Bronchial epithelial cell (primary cell): ENCODE measurements at regions not wholly inside any gene's neighbourhood (a gene's known extent, or its start where the extent isn't known, plus 50 kb on each side); places are given as distances from the start of the nearest gene placed in this dataset.

Experiments
- DNase-seq: peaks from one replicate; pipeline ENCODE4 v3.0.0-alpha.2; 2010; ENCODE audit warnings: low read depth
- FAIRE-seq: peaks from 2 replicates; lab custom pipeline; 2011; peaks lifted over from hg19 to GRCh38; lab: Jason Lieb, UNC
- H3K27me3 ChIP-seq: 2 replicates; pipeline ENCODE4 v1.5.1; 2011; ENCODE audit warnings: low read length; ENCODE audit not compliant: control insufficient read depth, insufficient read depth
- H3K36me3 ChIP-seq: 2 replicates; pipeline ENCODE4 v1.5.1; 2011; ENCODE audit warnings: low read length; ENCODE audit not compliant: control insufficient read depth, insufficient read depth
- H3K4me3 ChIP-seq: 2 replicates; pipeline ENCODE4 v1.5.1; 2011; ENCODE audit warnings: mild to moderate bottlenecking, low read depth, low read length, control low read depth
- TF ChIP-seq, protein P1 (sequence below): IDR thresholded peaks from 2 replicates; pipeline ENCODE4 v1.5.1; 2011; ENCODE audit warnings: mild to moderate bottlenecking, moderate library complexity, low read length, control low read depth, inconsistent platforms; ENCODE audit not compliant: insufficient read depth, severe bottlenecking

DNA sequence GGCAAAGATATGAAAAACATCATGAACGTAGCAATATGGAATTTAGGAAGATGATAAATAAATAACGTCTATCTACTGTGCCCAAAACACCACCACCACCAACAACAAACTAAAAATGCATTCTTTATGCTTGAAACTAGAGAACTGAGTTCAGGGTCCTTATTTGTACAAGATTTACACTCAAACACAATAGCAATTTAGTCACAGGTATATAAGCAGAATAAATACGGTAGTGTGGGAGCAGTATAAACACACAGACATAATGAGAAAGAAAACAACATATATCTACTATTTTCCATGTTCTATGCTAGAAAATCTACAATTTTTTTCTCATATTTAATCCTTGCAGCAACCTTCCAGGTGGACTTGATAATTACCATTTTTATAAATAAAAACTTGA, 64.3 kb downstream of the ARL4A start:
- Histone ChIP-seq H3K4me3 (no peak overlapping the region), H3K27me3 (no peaks in the 10 kb centered on the region), H3K36me3 (no peaks in the 10 kb centered on the region)
- FAIRE-seq (no peak), DNase-seq (no peak)
- TF ChIP-seq, protein P1, sequence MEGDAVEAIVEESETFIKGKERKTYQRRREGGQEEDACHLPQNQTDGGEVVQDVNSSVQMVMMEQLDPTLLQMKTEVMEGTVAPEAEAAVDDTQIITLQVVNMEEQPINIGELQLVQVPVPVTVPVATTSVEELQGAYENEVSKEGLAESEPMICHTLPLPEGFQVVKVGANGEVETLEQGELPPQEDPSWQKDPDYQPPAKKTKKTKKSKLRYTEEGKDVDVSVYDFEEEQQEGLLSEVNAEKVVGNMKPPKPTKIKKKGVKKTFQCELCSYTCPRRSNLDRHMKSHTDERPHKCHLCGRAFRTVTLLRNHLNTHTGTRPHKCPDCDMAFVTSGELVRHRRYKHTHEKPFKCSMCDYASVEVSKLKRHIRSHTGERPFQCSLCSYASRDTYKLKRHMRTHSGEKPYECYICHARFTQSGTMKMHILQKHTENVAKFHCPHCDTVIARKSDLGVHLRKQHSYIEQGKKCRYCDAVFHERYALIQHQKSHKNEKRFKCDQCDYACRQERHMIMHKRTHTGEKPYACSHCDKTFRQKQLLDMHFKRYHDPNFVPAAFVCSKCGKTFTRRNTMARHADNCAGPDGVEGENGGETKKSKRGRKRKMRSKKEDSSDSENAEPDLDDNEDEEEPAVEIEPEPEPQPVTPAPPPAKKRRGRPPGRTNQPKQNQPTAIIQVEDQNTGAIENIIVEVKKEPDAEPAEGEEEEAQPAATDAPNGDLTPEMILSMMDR = no peak

DNA sequence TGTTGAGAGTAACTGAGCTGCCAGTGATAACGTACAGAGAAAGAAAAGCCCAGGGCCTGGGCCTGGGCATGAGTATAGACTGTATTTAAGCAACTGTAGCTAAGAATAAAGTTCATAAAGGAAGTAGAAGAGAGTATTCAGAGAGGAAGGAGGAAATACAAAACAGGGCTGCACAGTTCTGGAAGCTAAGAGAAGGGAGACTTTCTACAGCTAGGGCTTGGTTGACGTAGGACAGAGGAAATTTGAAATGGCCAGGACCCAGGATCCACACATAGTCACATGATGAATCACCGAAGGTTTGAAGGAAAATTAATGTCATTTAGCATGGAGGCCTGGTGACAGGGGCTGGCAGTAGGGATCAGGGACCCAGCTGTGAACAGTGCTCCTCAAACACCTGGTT, 66.7 kb downstream of the ARL4A start:
- no peak overlapping the region for H3K4me3 ChIP-seq
- TF ChIP-seq, protein P1 = no peak
- H3K27me3 ChIP-seq = no peaks in the 10 kb centered on the region
- DNase-seq (no peak), FAIRE-seq (no peak)
- no peaks in the 10 kb centered on the region for H3K36me3 ChIP-seq

DNA sequence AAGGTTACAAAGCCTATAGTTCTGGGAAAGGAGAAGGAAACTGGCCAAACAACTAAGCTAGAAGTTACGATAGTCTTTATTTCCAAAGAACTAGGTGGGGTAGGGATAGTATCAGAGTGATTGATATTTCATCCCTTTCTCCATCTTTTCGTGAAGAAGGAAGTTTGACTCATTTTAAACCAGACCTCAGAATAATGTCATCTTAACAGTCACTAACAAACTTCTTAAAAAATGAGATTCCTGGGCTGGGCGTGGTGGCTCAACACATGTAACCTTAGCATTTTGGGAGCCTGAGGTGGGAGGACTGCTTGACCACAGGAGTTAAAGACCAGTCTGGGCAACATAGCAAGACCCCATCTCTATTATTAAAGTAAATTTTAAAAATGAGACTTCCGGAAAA, 69.4 kb downstream of the ARL4A start:
- Histone ChIP-seq H3K4me3 (no peak overlapping the region), H3K36me3 (no peaks in the 10 kb centered on the region), H3K27me3 (no peaks in the 10 kb centered on the region)
- TF ChIP-seq, protein P1 = no peak
- DNase-seq (peak; percentile 40), FAIRE-seq (no peak)

DNA sequence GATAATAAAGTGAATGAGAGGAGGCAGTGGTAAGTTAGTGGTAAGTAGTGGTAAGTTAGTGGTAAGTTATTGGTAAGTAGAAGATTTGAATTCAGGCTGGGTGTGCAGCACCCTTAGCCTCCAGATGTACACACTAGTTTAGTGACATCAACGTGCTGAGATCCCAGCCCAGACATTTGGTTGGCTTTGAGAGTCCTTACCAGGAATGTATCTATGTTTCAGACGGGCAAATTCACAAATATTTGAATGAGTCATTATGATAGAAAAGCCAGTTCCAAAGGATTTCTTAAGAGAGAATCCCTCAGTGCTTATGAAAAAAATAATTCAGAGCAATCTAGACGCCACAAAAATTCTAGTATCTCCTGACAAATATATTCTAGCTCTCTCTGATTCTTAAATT, 70.0 kb downstream of the ARL4A start:
- Histone ChIP-seq H3K4me3 (no peak overlapping the region), H3K36me3 (no peaks in the 10 kb centered on the region), H3K27me3 (no peaks in the 10 kb centered on the region)
- DNase-seq = peak; percentile 66
- FAIRE-seq = no peak
- TF ChIP-seq, protein P1 = no peak

DNA sequence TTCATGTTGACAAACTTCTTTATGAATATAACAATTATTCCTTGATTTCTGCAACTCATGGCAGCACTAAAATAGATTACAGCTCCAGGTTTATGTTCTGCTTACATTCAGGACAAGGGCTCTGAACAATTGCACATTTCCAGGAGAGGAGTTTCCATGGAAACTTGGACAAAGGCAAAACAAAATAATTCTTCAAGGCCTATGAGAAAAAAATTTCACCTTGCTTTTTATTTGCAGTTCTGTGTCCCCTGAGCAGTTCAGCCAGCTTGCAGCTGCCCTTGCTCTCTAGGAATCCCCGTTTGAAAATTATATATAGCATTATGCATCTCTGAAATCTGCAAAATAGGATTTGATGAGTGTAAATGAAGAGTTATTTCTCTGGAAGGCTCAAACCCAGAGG, 71.7 kb downstream of the ARL4A start:
- Histone ChIP-seq H3K36me3 (no peaks in the 10 kb centered on the region), H3K27me3 (no peaks in the 10 kb centered on the region), H3K4me3 (no peak overlapping the region)
- TF ChIP-seq, protein P1 = no peak
- FAIRE-seq = no peak
- no peak for DNase-seq

DNA sequence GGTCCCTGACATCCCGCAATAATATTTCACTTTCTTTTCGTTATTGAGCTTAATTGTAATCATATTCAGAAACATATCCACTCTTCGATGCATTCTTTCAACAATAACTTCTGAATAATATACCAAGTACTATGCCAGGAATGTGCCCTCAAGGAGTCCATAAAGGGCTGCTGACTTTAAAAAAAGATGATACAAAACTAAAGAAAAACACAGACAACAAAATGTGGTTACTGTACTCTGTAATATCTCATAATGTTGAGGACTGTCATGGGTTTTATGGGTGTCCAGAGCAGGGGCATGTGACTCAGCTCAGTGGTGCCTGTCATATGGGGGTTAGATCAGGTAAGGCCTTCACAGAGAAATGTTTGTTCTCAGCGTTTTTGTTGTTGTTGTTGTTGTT, 73.7 kb downstream of the ARL4A start:
- no peak for FAIRE-seq
- TF ChIP-seq, protein P1 = no peak
- no peak overlapping the region for H3K4me3 ChIP-seq

More for the DNA sequence above, 73.7 kb downstream of the ARL4A start:
- Histone ChIP-seq H3K36me3 (no peaks in the 10 kb centered on the region), H3K27me3 (no peaks in the 10 kb centered on the region)
- no peak for DNase-seq
